ENCODE measurements at regions not wholly inside any gene's neighbourhood (a gene's known extent, or its start where the extent isn't known, plus 50 kb on each side); places are given as distances from the start of the nearest gene placed in this dataset.
"Not testable (repeated sequence)": the region's sequence is repeated elsewhere in the genome, so short reads cannot be mapped to it uniquely, and the experiment has no call there.

DNA sequence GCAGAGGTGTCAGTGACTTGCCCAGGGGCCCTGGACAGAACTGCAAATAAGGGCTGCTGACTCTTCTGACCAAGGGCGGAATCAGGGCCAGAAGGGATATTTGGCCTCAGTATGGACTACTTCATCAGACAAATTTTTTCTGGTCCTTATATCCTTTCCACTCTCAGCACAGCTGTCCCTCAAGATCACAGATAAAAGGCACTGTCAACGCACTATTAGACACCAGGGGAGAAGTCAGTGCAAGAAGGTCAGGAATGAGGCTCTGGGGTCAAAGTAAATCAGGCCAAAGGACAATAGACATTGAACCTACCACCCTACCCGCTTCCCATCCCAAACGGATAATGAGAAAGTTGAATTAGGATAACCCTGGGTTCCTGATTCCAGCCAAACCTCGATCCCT lies 657.6 kb downstream of the UQCRFS1 start:
- Histone ChIP-seq H3K9ac (ENCODE audit: low read depth in 1 of 2, low read length in 2 of 2) (no peak overlapping the region), H3K4me3 (ENCODE audit: low read depth in 1 of 2, low read length in 2 of 2) (no peak overlapping the region), H3K36me3 (ENCODE audit: control insufficient read depth in 1 of 2, insufficient read depth in 2 of 2, low read length in 2 of 2) (no peaks in the 10 kb centered on the region), H3K27me3 (ENCODE audit: control insufficient read depth in 1 of 2, insufficient read depth in 2 of 2, low read length in 2 of 2) (no peaks in the 10 kb centered on the region), H3K9me3 (ENCODE audit: control insufficient read depth in 1 of 2, low read length in 2 of 2) (no peaks in the 10 kb centered on the region), H3K4me1 (ENCODE audit: control insufficient read depth in 1 of 2, insufficient read depth in 2 of 2, low read length in 2 of 2) (no peaks in the 10 kb centered on the region), H3K27ac (ENCODE audit: low read depth, low read length) (no peak overlapping the region)

GRCh38 chr19:28554321-28555091 lies 658.4 kb downstream of the UQCRFS1 start:
- Histone ChIP-seq H3K27ac (ENCODE audit: low read depth, low read length) (no peak overlapping the region), H3K9me3 (ENCODE audit: control insufficient read depth in 1 of 2, low read length in 2 of 2) (no peaks in the 10 kb centered on the region), H3K36me3 (ENCODE audit: control insufficient read depth in 1 of 2, insufficient read depth in 2 of 2, low read length in 2 of 2) (no peaks in the 10 kb centered on the region), H3K4me3 (ENCODE audit: low read depth in 1 of 2, low read length in 2 of 2) (no peak overlapping the region), H3K9ac (ENCODE audit: low read depth in 1 of 2, low read length in 2 of 2) (no peak overlapping the region), H3K4me1 (ENCODE audit: control insufficient read depth in 1 of 2, insufficient read depth in 2 of 2, low read length in 2 of 2) (no peaks in the 10 kb centered on the region), H3K27me3 (ENCODE audit: control insufficient read depth in 1 of 2, insufficient read depth in 2 of 2, low read length in 2 of 2) (no peaks in the 10 kb centered on the region)

DNA sequence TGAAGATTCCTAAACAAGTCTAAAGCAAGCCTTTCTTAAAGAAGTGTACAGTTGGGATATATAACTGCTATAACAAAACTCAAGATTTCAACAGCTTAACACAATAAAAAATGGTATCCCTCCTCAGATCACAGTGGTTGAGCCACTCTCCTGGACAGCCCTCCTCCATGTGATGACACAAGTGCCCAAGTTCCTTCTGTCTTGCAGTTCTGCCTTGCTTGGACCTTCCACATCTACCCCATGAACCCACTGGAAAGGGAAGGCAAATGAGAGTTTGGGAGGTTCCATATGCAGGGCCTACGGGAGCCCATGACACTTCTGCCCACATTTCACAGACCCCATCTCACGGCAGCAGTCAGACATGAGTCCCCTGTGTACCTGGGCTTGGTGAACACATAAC lies 659.2 kb downstream of the UQCRFS1 start:
- Histone ChIP-seq H3K9ac (ENCODE audit: low read depth in 1 of 2, low read length in 2 of 2) (no peak overlapping the region), H3K9me3 (ENCODE audit: control insufficient read depth in 1 of 2, low read length in 2 of 2) (no peaks in the 10 kb centered on the region), H3K4me3 (ENCODE audit: low read depth in 1 of 2, low read length in 2 of 2) (no peak overlapping the region), H3K4me1 (ENCODE audit: control insufficient read depth in 1 of 2, insufficient read depth in 2 of 2, low read length in 2 of 2) (no peaks in the 10 kb centered on the region), H3K36me3 (ENCODE audit: control insufficient read depth in 1 of 2, insufficient read depth in 2 of 2, low read length in 2 of 2) (no peaks in the 10 kb centered on the region), H3K27me3 (ENCODE audit: control insufficient read depth in 1 of 2, insufficient read depth in 2 of 2, low read length in 2 of 2) (no peaks in the 10 kb centered on the region), H3K27ac (ENCODE audit: low read depth, low read length) (no peak overlapping the region)

DNA sequence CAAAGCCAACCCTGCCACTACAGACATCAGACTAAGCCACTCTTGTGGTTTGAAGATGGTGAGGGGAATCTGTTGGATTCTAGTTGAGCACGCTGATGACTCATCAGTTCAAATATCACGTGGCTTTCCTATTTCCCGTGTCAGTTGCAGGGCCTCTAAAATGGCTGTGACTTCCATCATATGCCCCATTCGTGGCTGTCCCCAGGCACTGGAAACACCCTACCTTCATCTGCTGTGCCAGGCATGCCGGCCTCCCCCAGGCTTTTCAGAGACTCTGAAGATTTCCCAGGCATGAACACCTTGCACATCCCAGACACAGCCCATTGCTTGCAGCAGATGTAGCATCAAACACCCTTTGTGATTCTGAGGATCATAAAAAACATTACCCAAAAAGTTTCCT lies 659.9 kb downstream of the UQCRFS1 start:
- no peaks in the 10 kb centered on the region for H3K4me1 ChIP-seq (ENCODE audit: control insufficient read depth in 1 of 2, insufficient read depth in 2 of 2, low read length in 2 of 2)
- H3K27ac ChIP-seq (ENCODE audit: low read depth, low read length), result no peak overlapping the region
- no peaks in the 10 kb centered on the region for H3K36me3 ChIP-seq (ENCODE audit: control insufficient read depth in 1 of 2, insufficient read depth in 2 of 2, low read length in 2 of 2)
- H3K9ac ChIP-seq (ENCODE audit: low read depth in 1 of 2, low read length in 2 of 2), result no peak overlapping the region
- no peaks in the 10 kb centered on the region for H3K27me3 ChIP-seq (ENCODE audit: control insufficient read depth in 1 of 2, insufficient read depth in 2 of 2, low read length in 2 of 2)
- H3K4me3 ChIP-seq (ENCODE audit: low read depth in 1 of 2, low read length in 2 of 2), result no peak overlapping the region
- no peaks in the 10 kb centered on the region for H3K9me3 ChIP-seq (ENCODE audit: control insufficient read depth in 1 of 2, low read length in 2 of 2)

DNA sequence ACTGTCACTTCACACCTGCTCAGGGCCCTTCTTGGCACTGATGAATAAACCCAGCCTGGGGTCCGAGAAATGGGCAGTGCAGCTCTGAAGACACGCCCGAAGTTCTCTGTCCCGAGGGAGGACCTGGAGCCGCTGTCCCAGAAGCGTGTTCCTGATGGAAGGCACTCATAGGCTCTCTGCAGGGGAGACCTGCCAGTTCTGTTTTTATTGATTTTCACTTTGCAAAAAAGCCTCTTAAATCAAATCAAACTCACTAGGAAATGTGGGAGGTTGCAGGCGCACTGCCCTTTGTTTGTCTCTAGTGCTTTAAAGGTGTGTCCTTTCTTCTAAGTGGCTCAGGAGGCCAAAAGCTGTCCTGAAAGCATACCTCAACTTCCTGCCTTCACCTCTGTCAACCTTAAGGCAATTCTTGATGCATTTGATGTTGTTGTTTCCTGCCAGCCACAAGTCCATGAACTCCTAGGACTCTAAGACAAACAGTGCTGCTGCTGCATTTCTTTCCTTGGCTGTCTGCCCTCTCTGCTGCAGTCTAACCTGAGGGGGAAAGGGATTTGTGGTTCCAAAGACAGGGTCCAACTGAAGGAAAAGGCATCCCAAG lies 663.2 kb downstream of the UQCRFS1 start:
- Histone ChIP-seq H3K36me3 (ENCODE audit: control insufficient read depth in 1 of 2, insufficient read depth in 2 of 2, low read length in 2 of 2) (no peaks in the 10 kb centered on the region), H3K9ac (ENCODE audit: low read depth in 1 of 2, low read length in 2 of 2) (no peak overlapping the region), H3K9me3 (ENCODE audit: control insufficient read depth in 1 of 2, low read length in 2 of 2) (no peaks in the 10 kb centered on the region), H3K27ac (ENCODE audit: low read depth, low read length) (no peak overlapping the region), H3K4me1 (ENCODE audit: control insufficient read depth in 1 of 2, insufficient read depth in 2 of 2, low read length in 2 of 2) (no peaks in the 10 kb centered on the region), H3K27me3 (ENCODE audit: control insufficient read depth in 1 of 2, insufficient read depth in 2 of 2, low read length in 2 of 2) (no peaks in the 10 kb centered on the region), H3K4me3 (ENCODE audit: low read depth in 1 of 2, low read length in 2 of 2) (no peak overlapping the region)

- Histone ChIP-seq H3K9ac (ENCODE audit: low read depth in 1 of 2, low read length in 2 of 2) (no peak overlapping the region), H3K4me3 (ENCODE audit: low read depth in 1 of 2, low read length in 2 of 2) (no peak overlapping the region), H3K4me1 (ENCODE audit: control insufficient read depth in 1 of 2, insufficient read depth in 2 of 2, low read length in 2 of 2) (no peaks in the 10 kb centered on the region), H3K36me3 (ENCODE audit: control insufficient read depth in 1 of 2, insufficient read depth in 2 of 2, low read length in 2 of 2) (no peaks in the 10 kb centered on the region), H3K9me3 (ENCODE audit: control insufficient read depth in 1 of 2, low read length in 2 of 2) (no peaks in the 10 kb centered on the region), H3K27ac (ENCODE audit: low read depth, low read length) (no peak overlapping the region), H3K27me3 (ENCODE audit: control insufficient read depth in 1 of 2, insufficient read depth in 2 of 2, low read length in 2 of 2) (no peaks in the 10 kb centered on the region)
Measured at GRCh38 chr19:28546148-28546685, 666.7 kb downstream of the UQCRFS1 start.

- H3K4me1 ChIP-seq (ENCODE audit: control insufficient read depth in 1 of 2, insufficient read depth in 2 of 2, low read length in 2 of 2); H3K27me3 ChIP-seq (ENCODE audit: control insufficient read depth in 1 of 2, insufficient read depth in 2 of 2, low read length in 2 of 2); H3K36me3 ChIP-seq (ENCODE audit: control insufficient read depth in 1 of 2, insufficient read depth in 2 of 2, low read length in 2 of 2); H3K27ac ChIP-seq (ENCODE audit: low read depth, low read length); H3K9me3 ChIP-seq (ENCODE audit: control insufficient read depth in 1 of 2, low read length in 2 of 2); H3K9ac ChIP-seq (ENCODE audit: low read depth in 1 of 2, low read length in 2 of 2); H3K4me3 ChIP-seq (ENCODE audit: low read depth in 1 of 2, low read length in 2 of 2): not testable (repeated sequence)
Measured at GRCh38 chr19:28545397-28545796, 667.6 kb downstream of the UQCRFS1 start.

DNA sequence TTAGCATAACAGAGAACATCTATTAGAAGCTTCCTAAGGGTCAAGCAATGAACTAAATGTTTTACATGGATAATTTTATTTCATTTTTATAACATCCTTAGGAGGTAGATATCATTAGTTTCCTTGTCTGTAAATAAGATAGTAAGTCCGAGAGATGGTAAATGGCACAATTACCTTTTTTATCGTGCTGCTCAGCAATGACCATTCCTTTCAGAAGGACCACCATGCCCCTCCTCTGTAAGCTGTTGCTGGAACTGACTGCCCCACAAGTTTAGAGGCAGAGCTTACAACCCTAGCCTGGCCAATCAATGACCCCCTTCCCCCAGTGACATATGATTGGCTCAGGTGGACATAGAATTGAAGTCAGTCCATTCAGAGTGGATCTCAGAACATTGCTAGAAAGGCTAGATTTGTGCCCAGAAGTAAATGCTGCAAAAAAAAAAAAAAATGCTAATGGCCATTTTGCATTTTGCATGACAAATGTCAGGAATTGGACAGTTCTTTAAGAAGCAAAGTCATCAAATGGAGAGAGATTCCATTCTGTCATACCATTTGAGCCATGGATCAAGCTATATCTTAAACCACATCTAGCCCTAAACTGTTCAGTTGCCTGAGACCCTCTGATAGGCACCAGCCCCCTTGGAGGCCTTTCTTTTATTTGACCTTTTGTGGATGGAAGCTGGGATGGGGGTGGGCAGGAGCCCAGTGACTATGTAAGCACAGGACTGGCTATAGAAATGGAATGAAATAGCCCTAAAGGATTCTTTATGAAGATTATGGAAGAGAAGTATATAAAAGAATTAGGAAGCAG lies 668.3 kb downstream of the UQCRFS1 start:
- Histone ChIP-seq H3K27ac (ENCODE audit: low read depth, low read length) (no peak overlapping the region), H3K27me3 (ENCODE audit: control insufficient read depth in 1 of 2, insufficient read depth in 2 of 2, low read length in 2 of 2) (no peaks in the 10 kb centered on the region), H3K36me3 (ENCODE audit: control insufficient read depth in 1 of 2, insufficient read depth in 2 of 2, low read length in 2 of 2) (no peaks in the 10 kb centered on the region), H3K4me1 (ENCODE audit: control insufficient read depth in 1 of 2, insufficient read depth in 2 of 2, low read length in 2 of 2) (no peaks in the 10 kb centered on the region), H3K4me3 (ENCODE audit: low read depth in 1 of 2, low read length in 2 of 2) (no peak overlapping the region), H3K9ac (ENCODE audit: low read depth in 1 of 2, low read length in 2 of 2) (no peak overlapping the region), H3K9me3 (ENCODE audit: control insufficient read depth in 1 of 2, low read length in 2 of 2) (no peaks in the 10 kb centered on the region)

GRCh38 chr19:28543244-28543776 lies 669.6 kb downstream of the UQCRFS1 start:
- Histone ChIP-seq H3K36me3 (ENCODE audit: control insufficient read depth in 1 of 2, insufficient read depth in 2 of 2, low read length in 2 of 2) (no peaks in the 10 kb centered on the region), H3K27ac (ENCODE audit: low read depth, low read length) (no peak overlapping the region), H3K9ac (ENCODE audit: low read depth in 1 of 2, low read length in 2 of 2) (no peak overlapping the region), H3K4me3 (ENCODE audit: low read depth in 1 of 2, low read length in 2 of 2) (no peak overlapping the region), H3K9me3 (ENCODE audit: control insufficient read depth in 1 of 2, low read length in 2 of 2) (no peaks in the 10 kb centered on the region), H3K27me3 (ENCODE audit: control insufficient read depth in 1 of 2, insufficient read depth in 2 of 2, low read length in 2 of 2) (no peaks in the 10 kb centered on the region), H3K4me1 (ENCODE audit: control insufficient read depth in 1 of 2, insufficient read depth in 2 of 2, low read length in 2 of 2) (no peaks in the 10 kb centered on the region)
